ENCODE measurements at regions not wholly inside any gene's neighbourhood (a gene's known extent, or its start where the extent isn't known, plus 50 kb on each side); places are given as distances from the start of the nearest gene placed in this dataset.

GRCh38 chr4:10173754-10174749, 57.5 kb upstream of the WDR1 start:
- 63% methylated on average over 10 of the region's 10 CpGs for WGBS
- no peak overlapping the region for H3K4me3 ChIP-seq
- peaks cover 31% of the 10 kb centered on the region for H3K4me1 ChIP-seq
- H3K36me3 ChIP-seq, result no peaks in the 10 kb centered on the region
- DNase-seq (ENCODE audit: low spot score in 2 of 2), result no peak
- H3K27ac ChIP-seq, result no peak overlapping the region
- TF ChIP-seq POLR2A (IDR thresholded peaks at IDR 0.05) (no peak), POLR2AphosphoS5 (IDR thresholded peaks at IDR 0.05) (no peak), EP300 (IDR thresholded peaks at IDR 0.05) (no peak), CTCF (IDR thresholded peaks at IDR 0.05) (no peak)
- H3K9me3 ChIP-seq, result no peaks in the 10 kb centered on the region
- H3K27me3 ChIP-seq, result no peaks in the 10 kb centered on the region

GRCh38 chr4:10173037-10173753, 56.6 kb upstream of the WDR1 start:
- no peaks in the 10 kb centered on the region for H3K27me3 ChIP-seq
- TF ChIP-seq POLR2AphosphoS5 (IDR thresholded peaks at IDR 0.05) (no peak), CTCF (IDR thresholded peaks at IDR 0.05) (no peak), POLR2A (IDR thresholded peaks at IDR 0.05) (no peak), EP300 (IDR thresholded peaks at IDR 0.05) (no peak)
- H3K4me3 ChIP-seq, result no peak overlapping the region
- peak overlapping the region; percentile 6 for H3K27ac ChIP-seq
- H3K4me1 ChIP-seq, result peaks cover 31% of the 10 kb centered on the region
- no peaks in the 10 kb centered on the region for H3K36me3 ChIP-seq
- H3K9me3 ChIP-seq, result no peaks in the 10 kb centered on the region
- WGBS, result 39% methylated on average over 9 of the region's 9 CpGs
- DNase-seq (ENCODE audit: low spot score in 2 of 2), result no peak

- whole genome bisulfite sequencing, result 28% methylated on average over 12 of the region's 12 CpGs
Measured at GRCh38 chr4:10172278-10172921, 55.8 kb upstream of the WDR1 start.

GRCh38 chr4:10171055-10171454, 54.5 kb upstream of the WDR1 start:
- Histone ChIP-seq H3K4me1 (peaks cover 31% of the 10 kb centered on the region), H3K27ac (no peak overlapping the region), H3K36me3 (no peaks in the 10 kb centered on the region), H3K4me3 (no peak overlapping the region), H3K9me3 (no peaks in the 10 kb centered on the region), H3K27me3 (no peaks in the 10 kb centered on the region)
- no peak for DNase-seq (ENCODE audit: low spot score in 2 of 2)
- 62% methylated on average over 3 of the region's 3 CpGs for WGBS
- TF ChIP-seq CTCF (IDR thresholded peaks at IDR 0.05), result no peak
- TF ChIP-seq POLR2AphosphoS5 (IDR thresholded peaks at IDR 0.05), result no peak
- no peak for TF ChIP-seq POLR2A (IDR thresholded peaks at IDR 0.05)
- no peak for TF ChIP-seq EP300 (IDR thresholded peaks at IDR 0.05)

More at GRCh38 chr4:10172278-10172921, 55.8 kb upstream of the WDR1 start:
- H3K27ac ChIP-seq, result peak overlapping the region; percentile 6
- no peak overlapping the region for H3K4me3 ChIP-seq
- no peak for DNase-seq (ENCODE audit: low spot score in 2 of 2)
- peaks cover 31% of the 10 kb centered on the region for H3K4me1 ChIP-seq
- H3K36me3 ChIP-seq, result no peaks in the 10 kb centered on the region
- no peaks in the 10 kb centered on the region for H3K27me3 ChIP-seq
- no peaks in the 10 kb centered on the region for H3K9me3 ChIP-seq
- TF ChIP-seq EP300 (IDR thresholded peaks at IDR 0.05), result no peak
- no peak for TF ChIP-seq CTCF (IDR thresholded peaks at IDR 0.05)
- no peak for TF ChIP-seq POLR2AphosphoS5 (IDR thresholded peaks at IDR 0.05)
- no peak for TF ChIP-seq POLR2A (IDR thresholded peaks at IDR 0.05)
